Stimulated activated naive CD8-positive, alpha-beta T cell treated with anti-CD3 and anti-CD28 coated beads, Interleukin-15, Interleukin-2, amounts not matched to agents 100 ng/mL and 50 ng/mL, for 24 hours (primary cell): ENCODE measurements at regions not wholly inside any gene's neighbourhood (a gene's known extent, or its start where the extent isn't known, plus 50 kb on each side); places are given as distances from the start of the nearest gene placed in this dataset.
A peak's percentile ranks its signal among the peaks of the same experiment; 100 is the strongest.
"Not testable (repeated sequence)": the region's sequence is repeated elsewhere in the genome, so short reads cannot be mapped to it uniquely, and the experiment has no call there.

Experiments used
- H3K27ac Mint-ChIP-seq: one replicate; pipeline ENCODE4 v1.8.0; 2021; ENCODE audit warnings: mild to moderate bottlenecking, mixed read lengths
- H3K27me3 Mint-ChIP-seq: one replicate; pipeline ENCODE4 v1.8.0; 2021; ENCODE audit warnings: mixed read lengths
- H3K36me3 Mint-ChIP-seq: one replicate; pipeline ENCODE4 v1.8.0; 2021; ENCODE audit warnings: low read depth, mixed read lengths
- H3K4me1 Mint-ChIP-seq: one replicate; pipeline ENCODE4 v1.8.0; 2021; ENCODE audit warnings: low read depth, mixed read lengths
- H3K4me3 Mint-ChIP-seq: one replicate; pipeline ENCODE4 v1.8.0; 2021; ENCODE audit warnings: mild to moderate bottlenecking, mixed read lengths
- H3K9me3 Mint-ChIP-seq: one replicate; pipeline ENCODE4 v1.8.0; 2021; ENCODE audit warnings: mixed read lengths

DNA sequence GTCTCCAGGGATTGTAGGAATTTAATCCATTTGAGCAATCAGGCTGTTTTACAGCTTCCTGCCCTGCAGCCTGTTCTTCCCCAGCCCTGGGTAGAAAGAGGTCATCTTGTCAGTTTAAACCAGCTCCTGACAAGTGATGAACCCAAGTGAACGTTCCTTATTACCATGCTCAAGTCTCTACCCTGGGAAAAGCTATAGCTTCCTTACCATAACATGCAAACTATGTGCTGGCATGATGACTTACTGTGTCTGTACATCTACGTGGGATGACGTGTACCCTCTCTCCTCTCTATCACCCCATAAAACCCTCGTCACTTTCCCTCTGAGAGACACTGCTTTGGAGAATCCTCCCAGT is 452.2 kb downstream of the XYLT1 start:
- Mint-ChIP-seq H3K27ac (no peak overlapping the region), H3K9me3 (peaks cover 4% of the 10 kb centered on the region), H3K4me1 (peaks cover 16% of the 10 kb centered on the region), H3K4me3 (no peak overlapping the region), H3K27me3 (no peaks in the 10 kb centered on the region), H3K36me3 (peaks cover 7% of the 10 kb centered on the region)

DNA sequence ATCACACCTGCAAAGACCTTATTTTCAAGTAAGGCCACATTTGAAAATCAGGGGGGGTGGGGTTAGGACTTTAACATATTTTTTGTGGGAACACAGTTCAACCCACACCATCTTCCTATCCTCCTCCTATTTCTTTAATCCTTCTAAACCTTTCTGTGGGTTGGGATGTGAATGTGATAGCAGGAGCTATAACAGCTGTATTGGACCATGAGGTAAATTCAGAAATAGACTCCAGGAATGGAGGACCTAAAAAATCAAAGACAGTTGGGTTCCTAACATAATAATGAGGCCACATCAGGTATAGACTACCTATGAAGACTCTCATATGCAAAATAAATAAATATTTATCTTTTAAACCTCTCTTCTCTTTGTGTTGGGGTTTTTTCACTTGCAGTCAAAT is 451.4 kb downstream of the XYLT1 start:
- Mint-ChIP-seq H3K27ac (no peak overlapping the region), H3K4me3 (no peak overlapping the region), H3K9me3 (peaks cover 4% of the 10 kb centered on the region), H3K27me3 (no peaks in the 10 kb centered on the region), H3K4me1 (peaks cover 12% of the 10 kb centered on the region), H3K36me3 (peaks cover 7% of the 10 kb centered on the region)

DNA sequence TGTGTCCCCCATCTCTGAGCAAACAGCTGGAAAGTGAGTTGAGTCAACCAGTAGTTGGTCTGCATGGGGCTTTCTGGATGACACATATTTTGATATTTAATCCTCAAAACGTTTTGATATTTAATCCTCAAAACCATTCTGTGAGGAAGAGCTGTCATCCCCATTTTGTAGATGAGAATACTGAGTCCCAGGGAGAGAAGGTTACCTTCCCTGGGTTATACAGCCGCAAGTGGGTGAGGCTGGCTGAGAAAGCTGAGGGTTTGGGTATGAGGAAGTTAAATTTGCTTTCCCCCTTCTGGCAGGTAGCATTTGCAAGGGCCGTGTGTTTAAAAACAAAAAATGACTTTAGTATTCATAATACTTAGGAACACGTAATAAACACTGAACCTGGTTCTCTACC is 447.2 kb downstream of the XYLT1 start:
- Mint-ChIP-seq H3K4me3 (no peak overlapping the region), H3K36me3 (peaks cover 8% of the 10 kb centered on the region), H3K27me3 (no peaks in the 10 kb centered on the region), H3K27ac (peak overlapping the region; percentile 26), H3K9me3 (peaks cover under 1% of the 10 kb centered on the region), H3K4me1 (peaks cover 46% of the 10 kb centered on the region)

DNA sequence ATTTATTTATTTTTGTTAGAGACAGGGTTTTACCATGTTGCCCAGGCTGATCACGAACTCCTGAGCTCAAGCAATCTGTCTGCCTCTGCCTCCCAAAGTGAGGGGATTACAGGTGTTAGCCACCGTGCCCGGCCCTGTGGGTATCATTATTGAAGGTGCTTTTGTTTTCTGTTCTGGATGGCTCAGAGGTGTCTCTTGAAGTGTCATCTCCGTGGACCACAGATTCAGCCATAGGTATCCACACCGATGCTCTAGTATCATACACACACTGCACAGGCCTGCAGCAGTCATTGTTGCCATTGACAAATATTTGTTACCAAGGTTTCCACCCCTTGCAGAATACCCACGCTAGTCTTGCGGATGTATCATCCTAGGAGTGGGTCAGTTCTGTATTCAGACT is 446.2 kb downstream of the XYLT1 start:
- H3K27me3 Mint-ChIP-seq = no peaks in the 10 kb centered on the region
- H3K4me1 Mint-ChIP-seq = peaks cover 46% of the 10 kb centered on the region
- H3K36me3 Mint-ChIP-seq = peaks cover 16% of the 10 kb centered on the region
- peaks cover 6% of the 10 kb centered on the region for H3K9me3 Mint-ChIP-seq
- H3K4me3 Mint-ChIP-seq = no peak overlapping the region
- H3K27ac Mint-ChIP-seq = no peak overlapping the region

DNA sequence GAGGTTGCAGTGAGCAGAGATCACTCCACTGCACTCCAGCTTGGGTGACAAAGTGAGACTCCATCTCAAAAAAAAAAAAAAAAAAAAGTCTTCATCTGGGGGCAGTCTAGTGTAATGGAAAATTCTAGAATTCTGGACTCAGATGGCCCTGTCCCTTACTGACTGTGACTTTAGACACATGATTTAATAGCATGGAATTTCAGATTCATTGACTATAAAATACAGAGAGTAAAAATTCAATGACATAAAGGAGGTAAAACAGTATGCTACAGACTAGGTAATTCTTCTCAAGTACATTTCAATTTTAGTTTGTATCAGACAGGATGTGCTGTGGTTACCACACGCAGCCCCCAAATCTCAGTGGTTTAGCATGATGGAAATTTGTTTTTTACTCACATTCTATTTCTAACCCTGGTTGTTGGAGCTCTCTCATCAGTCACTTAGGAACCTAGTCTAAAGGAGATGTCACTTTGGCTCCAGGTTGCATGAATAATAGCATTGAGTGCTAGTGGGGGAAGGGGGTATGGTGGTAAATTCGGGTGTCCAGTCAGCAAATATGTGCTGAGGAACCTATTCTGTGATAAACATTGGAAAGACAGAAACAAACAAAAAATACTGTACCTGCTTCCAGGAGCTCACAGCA is 444.0 kb downstream of the XYLT1 start:
- H3K36me3 Mint-ChIP-seq = peaks cover 29% of the 10 kb centered on the region
- peaks cover 14% of the 10 kb centered on the region for H3K9me3 Mint-ChIP-seq
- H3K27me3 Mint-ChIP-seq = no peaks in the 10 kb centered on the region
- H3K4me3 Mint-ChIP-seq = peak overlapping the region; percentile 57
- peak overlapping the region; percentile 87 for H3K27ac Mint-ChIP-seq
- H3K4me1 Mint-ChIP-seq = peaks cover 47% of the 10 kb centered on the region

DNA sequence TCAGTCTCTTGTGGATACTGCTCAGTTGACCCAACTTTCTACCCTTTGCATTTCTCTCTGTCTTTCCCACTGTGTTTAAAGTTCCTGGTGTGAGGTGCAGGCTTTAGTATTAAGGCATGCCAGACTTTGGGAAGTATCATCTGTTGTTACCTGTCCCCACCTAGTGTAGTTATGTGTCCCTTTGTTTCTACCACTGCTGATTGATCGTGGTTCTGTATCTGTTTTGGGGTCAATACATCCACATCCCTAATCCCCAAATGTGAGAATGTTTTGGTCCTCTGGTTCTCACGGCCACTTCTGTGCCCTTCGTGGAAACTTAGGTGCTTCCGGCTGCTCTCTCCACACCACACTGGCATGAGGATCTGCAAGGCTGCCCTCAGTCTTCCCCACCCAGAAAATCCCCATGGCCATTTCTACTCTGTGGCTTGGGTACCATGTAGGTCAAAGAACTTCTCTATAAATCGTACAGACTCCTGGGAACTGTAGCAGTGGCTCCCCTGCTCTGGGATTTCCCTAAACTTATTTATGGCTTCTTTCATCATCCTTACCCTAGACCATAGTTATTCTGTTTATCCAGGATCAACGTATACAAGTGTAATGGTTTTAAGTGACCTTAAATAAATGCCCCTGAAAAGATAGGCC is 443.2 kb downstream of the XYLT1 start:
- Mint-ChIP-seq H3K9me3 (peaks cover 14% of the 10 kb centered on the region), H3K4me1 (peaks cover 50% of the 10 kb centered on the region), H3K4me3 (peak overlapping the region; percentile 49), H3K27ac (peak overlapping the region; percentile 80), H3K36me3 (peaks cover 29% of the 10 kb centered on the region), H3K27me3 (no peaks in the 10 kb centered on the region)

DNA sequence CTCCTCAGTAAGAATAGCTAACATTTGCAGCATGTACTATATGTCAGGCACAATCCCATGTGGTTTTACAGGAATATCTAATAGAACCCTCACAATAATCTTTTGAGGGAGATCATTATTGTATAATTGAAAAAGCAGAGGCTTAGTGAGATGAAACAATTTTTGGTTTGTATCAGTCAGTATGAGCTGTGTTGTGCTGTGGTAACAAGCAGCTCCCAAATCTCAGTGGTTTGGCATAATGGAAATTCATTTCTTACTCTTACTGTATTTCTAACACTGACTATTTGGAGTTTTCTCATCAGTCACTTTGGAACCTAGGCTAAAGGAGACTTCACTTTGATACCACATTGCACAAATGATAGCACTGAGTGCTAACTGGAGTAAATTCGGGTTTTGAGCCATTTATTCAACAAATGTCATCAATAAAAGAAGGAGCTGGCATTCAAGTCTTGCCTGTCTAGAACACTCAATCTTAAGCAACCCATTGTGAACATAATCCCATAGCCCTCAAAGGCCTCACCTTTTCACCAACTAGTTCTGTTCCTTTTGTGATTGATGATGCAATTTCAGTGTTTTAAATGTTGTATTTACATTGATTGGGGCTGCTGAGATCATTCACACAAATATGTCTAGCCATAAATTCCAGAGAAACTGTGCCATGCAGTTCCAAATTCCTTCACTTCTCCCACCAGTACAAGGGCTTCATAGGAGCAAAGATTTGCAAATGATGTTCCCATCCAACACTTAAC is 441.0 kb downstream of the XYLT1 start:
- Mint-ChIP-seq H3K9me3 (peaks cover 23% of the 10 kb centered on the region), H3K27ac (no peak overlapping the region), H3K4me1 (peaks cover 40% of the 10 kb centered on the region), H3K4me3 (no peak overlapping the region), H3K27me3 (no peaks in the 10 kb centered on the region), H3K36me3 (peaks cover 33% of the 10 kb centered on the region)

DNA sequence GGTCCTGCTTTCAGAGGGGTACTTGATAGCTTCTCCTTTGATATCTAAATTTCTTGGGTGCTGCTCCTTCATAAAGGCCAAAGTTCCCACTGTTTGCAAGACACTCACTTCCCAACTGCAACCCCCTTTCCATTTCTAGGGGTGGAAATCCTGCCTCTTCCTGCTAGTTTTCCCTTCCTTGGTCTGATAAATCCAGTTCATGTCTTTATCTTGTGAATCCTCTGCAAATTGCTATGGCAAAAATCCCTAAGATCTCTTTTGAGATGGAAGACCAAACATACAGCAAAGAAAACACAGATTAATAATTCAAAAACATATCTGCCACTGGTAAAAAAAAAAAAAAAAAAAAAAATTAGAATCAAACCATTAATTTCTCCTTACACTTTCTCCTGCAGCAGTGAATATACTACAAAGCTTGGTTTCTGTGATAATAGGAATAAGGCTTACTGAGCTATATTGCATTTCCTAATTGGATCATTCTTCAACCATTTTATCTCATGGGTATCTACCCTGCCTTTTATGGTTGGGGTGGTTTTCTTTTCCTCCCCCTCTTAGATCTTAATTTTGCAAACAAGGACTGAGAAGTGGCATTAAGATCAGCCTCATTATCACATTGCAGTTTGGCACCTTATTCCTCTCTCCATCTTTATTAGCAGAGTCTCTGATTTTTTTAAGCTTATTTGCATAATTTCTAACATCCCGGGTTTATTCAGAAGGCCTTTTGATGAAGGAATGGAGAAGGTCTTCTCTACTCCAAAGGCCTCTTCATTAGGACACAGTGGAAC is 439.1 kb downstream of the XYLT1 start:
- Mint-ChIP-seq H3K36me3 (peaks cover 26% of the 10 kb centered on the region), H3K27me3 (no peaks in the 10 kb centered on the region), H3K27ac (no peak overlapping the region), H3K4me3 (no peak overlapping the region), H3K9me3 (peaks cover 23% of the 10 kb centered on the region), H3K4me1 (peaks cover 21% of the 10 kb centered on the region)

DNA sequence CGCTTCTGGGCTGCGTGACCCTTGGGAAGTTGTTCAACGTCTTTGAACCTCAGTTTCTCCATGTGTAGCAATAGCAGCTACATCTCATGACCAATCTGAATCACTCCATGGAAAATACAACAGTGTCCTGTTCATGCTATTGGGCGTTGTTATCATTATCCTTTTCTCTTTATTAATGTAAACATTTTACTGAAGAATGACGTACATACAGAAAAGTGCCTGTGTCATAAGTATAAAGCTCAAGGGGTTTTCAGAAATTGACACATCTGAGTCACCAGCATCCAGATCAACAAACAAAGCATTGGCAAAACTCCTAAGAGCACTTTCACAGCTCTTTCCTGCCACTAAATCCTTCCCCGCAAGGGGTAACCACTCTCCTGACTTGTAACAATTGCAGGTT is 438.4 kb downstream of the XYLT1 start:
- H3K4me3 Mint-ChIP-seq = no peak overlapping the region
- H3K27ac Mint-ChIP-seq = no peak overlapping the region
- no peaks in the 10 kb centered on the region for H3K27me3 Mint-ChIP-seq
- peaks cover 26% of the 10 kb centered on the region for H3K36me3 Mint-ChIP-seq
- peaks cover 14% of the 10 kb centered on the region for H3K4me1 Mint-ChIP-seq
- peaks cover 23% of the 10 kb centered on the region for H3K9me3 Mint-ChIP-seq

DNA sequence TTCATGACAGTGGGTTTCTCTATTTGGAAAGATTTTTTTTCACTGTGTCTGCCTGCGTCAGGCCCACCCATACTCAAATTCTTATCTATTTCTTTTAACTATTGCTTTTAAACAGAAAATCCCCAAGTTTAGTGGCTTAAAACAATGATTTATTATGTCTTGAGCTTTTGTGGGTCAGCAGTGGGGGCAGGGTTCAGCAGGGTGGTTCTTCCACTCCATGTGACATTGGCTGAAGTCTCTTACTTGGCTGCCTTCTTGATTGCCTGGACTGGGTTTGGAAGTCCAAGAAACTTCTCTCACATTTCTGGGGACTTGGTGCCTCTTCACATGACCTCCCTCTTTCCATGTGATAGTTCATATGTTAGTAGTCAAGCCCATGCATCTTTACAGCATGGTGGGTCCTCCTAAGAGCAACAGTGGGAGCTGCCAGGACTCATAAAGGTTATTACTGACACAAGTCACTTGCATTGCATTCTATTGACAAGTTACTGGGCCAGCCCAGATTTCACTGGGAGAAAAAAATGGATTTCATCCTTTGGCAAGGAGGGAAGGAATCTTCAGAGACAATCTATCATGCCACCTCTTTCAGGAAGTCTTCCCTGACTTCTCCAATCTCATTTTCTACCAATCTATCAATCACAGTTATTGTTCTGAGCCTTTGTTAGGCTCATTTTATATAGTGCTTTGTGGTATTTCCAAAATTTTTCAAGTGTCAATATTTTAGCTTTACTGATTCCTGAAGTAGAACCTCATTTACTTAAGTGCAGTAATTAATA is 436.1 kb downstream of the XYLT1 start:
- Mint-ChIP-seq H3K36me3 (peaks cover 16% of the 10 kb centered on the region), H3K4me1 (peaks cover 4% of the 10 kb centered on the region), H3K27ac (no peak overlapping the region), H3K9me3 (peaks cover 17% of the 10 kb centered on the region), H3K4me3 (no peak overlapping the region), H3K27me3 (no peaks in the 10 kb centered on the region)

DNA sequence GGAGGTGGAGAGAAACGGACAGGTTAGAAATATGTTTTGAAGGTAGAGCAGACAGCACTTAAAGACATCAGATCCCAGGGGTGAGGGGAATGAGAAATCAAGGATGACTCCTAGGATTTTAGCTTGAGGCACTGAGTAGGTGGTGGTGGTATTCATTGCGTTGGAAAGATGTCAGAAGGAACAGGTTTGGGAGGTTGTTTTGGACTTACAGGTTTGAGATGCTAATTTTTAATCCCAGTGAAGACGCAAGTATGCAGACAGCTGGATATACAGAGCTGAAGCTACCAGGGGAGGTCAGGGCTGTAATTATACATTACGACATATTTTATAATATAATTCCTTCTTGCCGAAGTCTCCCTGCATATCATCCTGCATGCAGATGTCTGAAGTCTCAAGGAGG is 433.3 kb downstream of the XYLT1 start:
- Mint-ChIP-seq H3K4me1 (no peaks in the 10 kb centered on the region), H3K9me3 (peaks cover 8% of the 10 kb centered on the region), H3K27me3 (no peaks in the 10 kb centered on the region), H3K27ac (no peak overlapping the region), H3K36me3 (peaks cover 5% of the 10 kb centered on the region), H3K4me3 (no peak overlapping the region)

DNA sequence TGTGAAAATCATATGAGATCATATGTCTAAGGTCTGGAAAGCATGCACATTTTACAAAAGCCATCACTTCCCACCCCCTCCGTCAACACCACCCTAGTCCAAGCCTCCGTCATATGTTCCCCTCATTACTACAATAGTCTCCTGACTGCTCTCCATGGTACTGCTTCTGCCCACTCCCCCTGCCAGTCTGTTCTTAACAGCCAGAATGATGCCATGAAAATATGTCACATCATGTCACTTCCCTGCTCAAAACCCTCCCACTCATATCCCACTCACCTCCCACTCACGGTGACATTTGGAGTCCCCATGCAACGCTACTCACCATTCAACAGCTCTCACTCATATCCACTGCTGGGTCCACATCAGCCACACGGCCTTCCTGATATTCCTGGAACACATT is 432.3 kb downstream of the XYLT1 start:
- peaks cover 5% of the 10 kb centered on the region for H3K36me3 Mint-ChIP-seq
- no peak overlapping the region for H3K27ac Mint-ChIP-seq
- no peak overlapping the region for H3K4me3 Mint-ChIP-seq
- H3K4me1 Mint-ChIP-seq = no peaks in the 10 kb centered on the region
- no peaks in the 10 kb centered on the region for H3K27me3 Mint-ChIP-seq
- peaks cover 5% of the 10 kb centered on the region for H3K9me3 Mint-ChIP-seq

DNA sequence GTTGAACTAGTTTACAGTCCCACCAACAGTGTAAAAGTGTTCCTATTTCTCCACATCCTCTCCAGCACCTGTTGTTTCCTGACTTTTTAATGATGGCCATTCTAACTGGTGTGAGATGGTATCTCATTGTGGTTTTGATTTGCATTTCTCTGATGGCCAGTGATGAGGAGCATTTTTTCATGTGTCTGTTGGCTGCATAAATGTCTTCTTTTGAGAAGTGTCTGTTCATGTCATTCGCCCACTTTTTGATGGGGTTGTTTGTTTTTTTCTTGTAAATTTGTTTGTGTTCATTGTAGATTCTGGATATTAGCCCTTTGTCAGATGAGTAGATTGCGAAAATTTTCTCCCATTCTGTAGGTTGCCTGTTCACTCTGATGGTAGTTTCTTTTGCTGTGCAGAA is 421.7 kb downstream of the XYLT1 start:
- not testable (repeated sequence) for H3K27me3 Mint-ChIP-seq, H3K27ac Mint-ChIP-seq, H3K4me1 Mint-ChIP-seq, H3K36me3 Mint-ChIP-seq, H3K4me3 Mint-ChIP-seq
- peaks cover 21% of the 10 kb centered on the region for H3K9me3 Mint-ChIP-seq

DNA sequence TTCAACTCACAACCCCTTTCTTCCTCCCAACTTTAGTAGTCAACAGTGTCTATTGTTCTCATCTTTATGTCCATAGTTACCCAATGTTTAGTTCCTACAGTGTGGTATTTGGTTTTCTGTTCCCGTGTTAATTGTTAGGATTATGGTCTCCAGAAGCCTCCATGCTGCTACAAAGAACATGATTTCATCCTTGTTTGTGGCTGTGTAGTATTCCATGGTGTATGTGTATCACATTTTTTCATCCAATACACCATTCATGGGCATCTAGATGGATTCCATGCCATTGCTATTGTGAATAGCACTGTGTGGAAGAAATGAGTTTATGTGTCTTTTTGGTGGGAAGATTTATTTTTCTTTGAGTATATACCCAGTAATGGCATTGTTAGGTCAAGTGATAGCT is 420.3 kb downstream of the XYLT1 start:
- Mint-ChIP-seq H3K4me1 (no peaks in the 10 kb centered on the region), H3K4me3 (no peak overlapping the region), H3K27ac (no peak overlapping the region), H3K9me3 (peaks cover 21% of the 10 kb centered on the region), H3K27me3 (no peaks in the 10 kb centered on the region), H3K36me3 (peaks cover 6% of the 10 kb centered on the region)
